HG02981 (cell line): ENCODE measurements at regions not wholly inside any gene's neighbourhood (a gene's known extent, or its start where the extent isn't known, plus 50 kb on each side); places are given as distances from the start of the nearest gene placed in this dataset.
"Not testable (repeated sequence)": the region's sequence is repeated elsewhere in the genome, so short reads cannot be mapped to it uniquely, and the experiment has no call there.

ENCODE experiments used
- ATAC-seq: cut with Tn5 transposase; IDR thresholded peaks from one replicate; pipeline ENCODE4 v1.9.1; 2021; ENCODE audit warnings: mild to moderate bottlenecking, moderate library complexity; ENCODE audit not compliant: unreplicated experiment

DNA sequence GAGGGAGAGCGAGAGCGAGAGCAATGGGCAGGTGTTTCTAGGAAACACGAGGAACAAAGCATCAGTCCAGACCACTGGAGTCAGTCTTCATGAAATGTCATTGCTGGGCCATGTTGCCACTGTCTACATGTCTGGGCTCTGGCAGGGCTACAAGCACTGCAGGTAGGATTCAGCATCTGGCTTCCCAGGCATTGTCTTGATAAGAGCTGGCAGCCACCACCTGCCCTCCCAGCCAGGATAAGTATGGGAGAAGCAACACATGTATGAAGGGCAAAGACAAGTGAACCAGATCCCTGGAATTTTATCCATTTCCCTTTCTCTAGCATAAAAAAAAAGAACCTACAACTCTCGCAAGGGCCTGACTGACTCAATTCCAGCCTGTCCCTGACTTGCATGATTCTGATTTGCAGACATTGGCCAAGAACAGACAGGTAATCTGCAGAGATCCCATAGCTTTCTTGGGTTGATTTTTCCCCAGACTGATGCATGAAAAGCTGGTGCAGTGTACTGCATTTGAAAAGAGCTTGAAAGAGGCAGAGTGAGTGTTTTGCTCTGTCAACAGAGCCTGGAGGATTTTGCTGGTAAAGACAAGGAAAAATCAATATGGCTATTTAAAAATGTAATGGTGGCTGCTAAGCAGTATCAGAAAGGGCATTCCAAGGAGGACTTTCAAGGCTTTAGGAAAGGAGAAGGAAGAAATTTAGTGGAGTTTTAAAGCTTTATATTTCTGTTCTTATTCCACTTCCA is 157.2 kb upstream of the MYRIP start:
- ATAC-seq, result no peak

DNA sequence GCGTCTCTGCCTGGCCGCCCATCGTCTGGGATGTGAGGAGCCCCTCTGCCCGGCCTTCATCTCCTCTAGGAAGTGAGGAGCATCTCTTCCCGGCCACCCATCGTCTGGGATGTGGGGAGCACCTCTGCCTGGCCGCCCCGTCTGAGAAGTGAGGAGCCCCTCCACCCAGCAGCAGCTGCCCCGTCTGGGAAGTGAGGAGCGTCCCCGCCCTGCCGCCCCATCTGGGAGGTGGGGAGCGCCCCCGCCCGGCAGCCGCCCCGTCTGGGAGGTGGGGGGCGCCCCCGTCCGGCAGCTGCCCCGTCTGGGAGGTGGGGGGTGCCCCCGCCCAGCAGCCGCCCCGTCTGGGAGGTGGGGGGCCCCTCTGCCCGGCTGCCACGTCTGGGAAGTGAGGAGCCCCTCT is 153.7 kb upstream of the MYRIP start:
- not testable (repeated sequence) for ATAC-seq

DNA sequence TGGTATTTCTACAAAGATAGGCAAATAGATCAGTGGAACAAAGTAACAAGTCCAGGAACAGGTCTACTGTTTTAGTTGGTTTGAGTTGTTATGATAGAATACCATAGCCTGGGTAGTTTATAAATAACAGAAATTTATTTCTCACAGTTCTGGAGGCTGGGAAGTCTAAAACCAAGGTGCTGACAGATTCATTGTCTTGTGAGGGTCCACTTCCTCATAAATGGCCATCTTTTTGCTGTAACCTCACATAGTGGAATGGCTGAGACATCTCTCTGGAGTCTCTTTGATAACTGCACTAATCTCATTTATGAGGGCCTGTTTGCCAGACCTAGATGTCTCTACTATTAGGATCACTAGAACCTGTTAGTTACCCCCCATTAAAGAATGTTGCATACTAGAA is 152.3 kb upstream of the MYRIP start:
- ATAC-seq, result no peak

DNA sequence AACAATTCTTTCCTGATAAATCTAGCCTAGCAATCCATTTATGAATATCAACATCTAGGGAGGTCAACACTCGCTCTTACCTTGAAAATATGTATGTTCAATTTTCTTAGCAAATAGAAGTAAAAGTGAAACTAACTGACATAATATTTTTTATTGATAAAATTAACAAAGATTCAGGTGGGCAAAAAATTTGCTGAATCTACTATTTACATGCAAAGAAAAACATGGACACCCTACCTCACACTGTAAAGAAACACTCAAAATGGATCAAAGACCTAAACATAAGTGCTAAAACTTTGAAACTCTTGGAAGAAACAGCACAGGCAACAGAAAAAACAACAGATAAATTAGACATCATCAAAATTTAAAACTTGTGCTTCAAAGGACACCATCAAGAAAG is 151.6 kb upstream of the MYRIP start:
- no peak for ATAC-seq

DNA sequence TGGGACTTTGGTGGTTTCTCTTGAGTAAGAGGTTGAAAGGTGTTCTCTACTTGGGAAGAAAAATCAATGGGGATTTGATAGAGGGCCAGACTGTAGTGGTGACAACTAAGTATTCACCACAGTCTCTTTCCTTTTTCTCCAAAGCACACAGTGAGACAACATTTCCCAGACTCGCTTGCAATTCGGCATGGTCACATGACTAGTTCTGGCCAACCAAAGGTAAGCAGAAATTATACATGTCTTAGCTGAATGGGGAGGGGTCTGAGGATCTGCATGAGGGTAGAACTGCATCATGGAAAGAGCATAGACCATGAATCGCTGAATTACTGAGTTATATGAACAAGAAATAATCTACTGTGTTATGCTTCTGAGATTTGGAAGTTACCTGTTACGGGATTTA is 144.5 kb upstream of the MYRIP start:
- ATAC-seq, result no peak

DNA sequence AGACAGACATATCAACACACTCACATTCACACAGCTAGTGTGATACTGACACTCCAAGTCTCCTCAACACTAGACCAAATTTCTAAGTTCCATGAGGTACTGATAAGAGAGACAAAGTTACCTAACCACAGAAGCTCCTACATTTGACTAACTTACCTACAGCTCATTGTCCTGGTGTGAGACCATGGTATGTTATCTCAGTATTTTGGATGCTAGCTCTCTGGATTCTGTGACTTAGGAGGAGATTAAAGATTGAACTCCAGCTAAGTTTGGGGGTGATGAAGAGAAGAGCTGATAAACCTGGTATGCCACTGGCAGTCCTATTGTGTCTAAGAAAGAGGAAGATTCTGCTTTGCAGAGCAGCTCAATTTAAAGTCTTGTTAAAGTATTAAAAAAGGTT is 144.0 kb upstream of the MYRIP start:
- ATAC-seq, result no peak

DNA sequence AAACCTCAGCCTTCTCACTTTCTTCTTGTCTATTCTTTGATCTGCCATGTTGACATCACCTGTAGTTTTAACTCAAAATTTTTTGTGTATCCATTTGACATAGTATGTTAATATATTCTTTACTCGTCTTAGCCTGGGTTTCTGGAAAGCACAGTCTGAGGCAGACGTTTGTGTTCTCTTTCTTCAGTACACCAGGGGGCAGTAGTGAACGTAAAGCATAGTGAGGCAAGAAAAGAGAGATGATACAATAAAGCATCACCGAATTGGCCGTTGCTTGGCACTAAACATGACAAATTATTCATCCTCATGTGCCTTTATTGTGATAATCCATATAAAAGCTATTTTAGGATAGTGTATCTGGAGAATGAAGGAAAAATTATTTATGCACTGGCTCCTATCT is 141.0 kb upstream of the MYRIP start:
- peak; percentile 71 for ATAC-seq

DNA sequence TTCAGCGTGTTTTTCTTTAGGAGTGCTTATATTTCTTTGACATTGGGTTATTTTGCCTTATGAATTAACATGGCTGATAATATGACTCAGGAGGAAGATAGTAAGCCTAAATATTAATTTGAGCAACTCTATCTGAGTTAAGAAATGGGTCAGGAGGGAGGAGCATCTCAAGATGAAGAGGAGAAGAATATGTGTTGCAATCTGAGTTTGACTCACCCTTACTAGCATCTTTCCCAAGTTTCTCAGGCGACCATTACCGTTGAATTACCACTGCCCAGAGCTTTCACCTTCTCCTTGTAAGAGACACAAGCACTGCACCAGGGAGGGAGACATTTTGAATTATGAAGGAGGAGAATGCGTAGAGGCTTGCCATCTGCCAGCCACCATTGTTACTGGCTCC is 138.3 kb upstream of the MYRIP start:
- no peak for ATAC-seq

DNA sequence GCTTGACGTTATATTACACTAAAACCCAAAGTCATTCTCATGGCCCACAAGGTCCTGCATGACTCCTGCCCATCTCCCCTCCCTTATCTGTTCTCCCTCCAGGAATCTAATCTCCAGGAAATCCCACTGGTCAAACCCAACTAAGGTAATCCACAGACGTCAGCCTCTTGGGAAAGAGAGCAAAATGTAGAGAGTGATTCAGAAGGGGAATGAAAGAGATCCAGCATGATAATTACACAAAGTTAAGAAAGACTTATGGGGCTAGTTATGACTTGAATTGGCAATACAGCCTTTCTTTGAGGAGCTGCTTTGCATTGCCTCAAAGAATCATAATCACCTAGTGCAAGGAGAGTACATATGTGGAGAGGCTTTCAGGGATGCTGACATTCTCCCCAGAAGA is 137.8 kb upstream of the MYRIP start:
- no peak for ATAC-seq

DNA sequence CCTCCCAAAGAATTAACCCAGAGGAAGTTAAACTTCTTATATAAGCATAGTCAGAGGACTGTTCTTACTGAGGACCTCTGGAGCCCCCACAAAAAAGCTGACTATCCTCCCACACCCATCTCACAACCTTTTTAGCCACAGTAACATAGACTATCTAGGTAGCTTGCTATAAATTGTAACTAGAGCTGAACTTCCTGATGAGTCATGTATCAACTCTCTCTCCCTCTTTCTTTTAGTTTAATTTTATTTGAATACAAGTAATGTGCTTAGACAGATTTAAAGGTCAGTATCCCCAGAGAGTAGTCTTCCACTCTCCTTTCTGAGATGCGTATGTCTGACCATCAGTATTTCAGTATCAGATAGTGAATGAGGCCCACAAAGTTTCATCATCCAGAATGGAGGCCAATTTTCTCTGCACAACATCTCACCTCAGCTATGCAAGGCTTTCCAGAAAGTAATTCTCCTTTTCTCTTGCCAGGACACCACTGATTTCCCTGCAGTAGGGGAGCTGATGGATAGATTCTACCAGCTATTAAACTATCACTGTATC is 104.0 kb upstream of the MYRIP start:
- no peak for ATAC-seq

DNA sequence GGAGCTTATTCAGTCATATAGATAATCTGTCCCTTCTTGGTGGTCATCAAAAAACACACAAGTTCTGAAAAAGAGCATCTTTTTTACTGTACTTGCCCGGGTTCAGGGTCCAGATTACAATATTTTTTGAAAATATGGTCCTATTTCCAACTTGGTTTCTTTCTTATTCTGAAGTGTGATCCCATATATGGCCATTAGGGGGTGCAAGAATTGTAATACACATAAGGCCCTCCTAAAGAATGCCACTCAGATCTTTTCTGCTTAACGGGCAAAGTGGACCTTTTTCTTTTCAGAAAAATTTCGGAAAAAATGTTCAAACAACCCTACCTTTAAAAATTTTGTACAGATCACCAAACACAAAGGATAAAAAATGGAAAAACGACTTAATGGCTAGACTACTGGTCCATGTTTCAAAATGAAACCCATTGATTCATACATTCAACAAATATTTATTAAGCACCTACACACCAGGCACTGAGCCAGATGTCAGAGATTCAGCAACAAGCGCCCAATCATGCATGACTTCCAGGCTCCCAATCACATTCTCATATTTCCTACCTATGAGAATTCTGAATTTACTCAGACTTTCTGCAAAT is 102.0 kb upstream of the MYRIP start:
- ATAC-seq, result peak; percentile 71

DNA sequence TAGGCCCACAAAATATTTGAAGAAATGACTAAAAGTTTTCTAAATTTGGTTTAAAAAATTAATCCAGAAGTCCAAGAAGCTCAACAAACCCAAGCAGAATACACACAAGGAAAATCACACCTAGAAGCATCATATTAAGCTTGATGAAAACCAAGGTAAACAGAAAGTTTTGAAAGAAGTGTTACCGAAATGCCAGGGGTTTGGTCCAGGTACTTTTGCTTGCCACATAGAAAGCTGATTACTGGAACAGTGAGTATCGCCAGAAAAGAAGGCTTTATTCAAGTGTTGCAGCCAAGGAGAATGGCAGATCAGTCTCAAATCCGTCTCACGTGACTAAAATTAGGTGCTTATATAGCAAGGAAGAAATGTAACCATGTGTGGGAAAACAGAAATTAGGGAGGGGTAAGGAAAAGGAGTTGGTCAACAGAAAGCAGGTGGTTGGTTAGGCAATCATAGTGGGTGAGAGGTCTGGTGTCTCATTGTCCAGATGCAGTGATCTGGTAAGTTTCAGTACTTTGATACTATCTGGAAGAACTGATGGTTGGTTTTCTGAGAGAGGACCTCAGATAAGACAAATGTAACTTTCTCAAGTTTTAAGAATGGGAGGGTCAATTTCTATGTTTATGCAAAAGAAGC is 96.9 kb upstream of the MYRIP start:
- ATAC-seq, result no peak

DNA sequence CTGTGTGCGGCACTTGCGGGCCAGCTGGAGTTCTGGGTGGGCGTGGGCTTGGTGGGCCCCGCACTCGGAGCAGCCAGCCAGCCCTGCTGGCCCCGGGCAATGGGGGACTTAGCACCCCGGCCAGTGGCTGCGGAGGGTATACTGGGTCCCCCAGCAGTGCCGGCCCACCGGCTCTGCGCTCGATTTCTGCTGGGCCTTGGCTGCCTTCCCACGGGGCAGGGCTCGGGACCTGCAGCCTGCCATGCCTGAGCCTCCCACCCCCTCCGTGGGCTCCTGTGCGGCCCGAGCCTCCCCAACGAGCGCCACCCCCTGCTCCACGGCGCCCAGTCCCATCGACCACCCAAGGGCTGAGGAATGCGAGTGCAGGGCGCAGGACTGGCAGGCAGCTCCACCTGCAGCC is 96.1 kb upstream of the MYRIP start:
- ATAC-seq, result not testable (repeated sequence)

DNA sequence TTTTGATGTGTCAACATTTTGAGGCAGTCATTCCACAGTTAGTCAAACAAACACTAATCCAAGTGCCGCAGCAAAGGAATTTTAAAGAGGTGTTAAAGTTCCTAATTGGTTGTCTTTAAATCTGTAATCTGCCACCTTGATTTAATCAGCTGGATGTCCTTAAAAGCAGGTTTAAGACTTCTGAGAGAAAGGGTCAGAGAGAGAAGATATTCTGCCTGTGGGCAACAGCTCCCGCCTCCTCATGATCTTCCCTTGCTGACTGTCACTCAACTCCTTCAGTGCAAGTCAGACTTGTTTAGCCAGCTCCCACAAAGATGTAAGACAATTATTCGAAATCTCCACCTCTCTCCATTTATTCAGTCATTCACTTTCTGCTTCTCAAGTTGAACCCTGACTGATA is 92.6 kb upstream of the MYRIP start:
- no peak for ATAC-seq

DNA sequence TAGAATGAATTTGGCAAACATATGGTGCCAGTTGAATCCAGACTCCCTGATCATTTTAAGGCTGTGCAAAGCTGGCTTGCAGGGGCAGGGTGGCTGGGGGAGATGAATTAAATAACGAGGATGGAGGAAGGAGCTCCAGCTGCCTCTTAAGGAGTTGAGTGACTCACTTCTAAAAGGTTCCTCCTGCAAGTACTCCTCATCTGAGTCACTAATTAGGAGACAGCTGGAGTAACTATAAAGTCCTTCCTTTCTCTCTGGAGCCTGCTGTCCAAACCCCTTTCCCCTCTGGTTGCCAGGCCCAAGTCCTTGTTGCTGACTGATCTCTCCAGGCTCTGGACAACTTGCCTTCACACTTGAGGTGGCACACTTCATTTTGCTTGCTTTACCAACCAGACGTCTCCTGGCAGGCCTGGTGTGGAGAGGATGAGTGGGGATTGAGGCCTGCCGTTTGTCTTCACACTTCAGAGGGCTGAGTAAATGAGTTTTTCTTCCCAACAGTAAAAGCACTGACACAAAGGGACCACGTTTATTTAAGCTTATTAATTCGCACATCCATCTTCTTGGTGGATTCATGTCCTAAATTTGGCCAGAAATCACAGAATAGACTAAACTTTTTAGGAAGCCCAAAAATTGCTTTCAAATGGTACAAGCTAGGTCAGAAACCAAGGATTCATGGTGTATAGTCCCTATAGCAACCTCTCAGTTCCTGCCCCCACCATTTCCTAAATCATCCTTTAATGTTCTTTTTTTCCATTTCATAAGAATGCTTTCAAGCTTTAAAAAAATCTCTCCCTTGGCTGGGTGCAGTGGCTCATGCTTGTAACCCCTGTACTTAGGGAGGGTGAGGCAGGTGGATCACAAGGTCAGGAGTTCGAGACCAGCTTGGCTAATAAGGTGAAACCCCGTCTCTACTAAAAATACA is 90.5 kb upstream of the MYRIP start:
- no peak for ATAC-seq

DNA sequence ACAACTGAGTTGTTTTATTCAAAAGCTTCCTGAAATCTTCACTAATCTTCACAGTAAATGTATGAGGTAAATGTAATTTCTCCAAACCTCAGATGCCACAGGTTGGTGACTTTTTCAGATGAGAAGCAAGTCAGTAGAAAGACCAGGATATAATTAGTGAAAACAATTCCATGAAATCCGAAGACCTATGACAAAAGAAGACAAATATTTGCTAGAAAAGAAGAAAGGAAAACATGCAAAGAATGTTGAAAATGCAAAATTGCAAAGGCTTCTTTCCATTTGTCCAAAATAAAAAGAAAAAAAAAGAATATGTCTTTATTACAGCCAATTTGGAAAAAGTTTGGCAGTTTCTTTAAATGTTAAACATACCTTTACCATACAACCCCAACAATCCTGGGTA is 88.3 kb upstream of the MYRIP start:
- no peak for ATAC-seq

DNA sequence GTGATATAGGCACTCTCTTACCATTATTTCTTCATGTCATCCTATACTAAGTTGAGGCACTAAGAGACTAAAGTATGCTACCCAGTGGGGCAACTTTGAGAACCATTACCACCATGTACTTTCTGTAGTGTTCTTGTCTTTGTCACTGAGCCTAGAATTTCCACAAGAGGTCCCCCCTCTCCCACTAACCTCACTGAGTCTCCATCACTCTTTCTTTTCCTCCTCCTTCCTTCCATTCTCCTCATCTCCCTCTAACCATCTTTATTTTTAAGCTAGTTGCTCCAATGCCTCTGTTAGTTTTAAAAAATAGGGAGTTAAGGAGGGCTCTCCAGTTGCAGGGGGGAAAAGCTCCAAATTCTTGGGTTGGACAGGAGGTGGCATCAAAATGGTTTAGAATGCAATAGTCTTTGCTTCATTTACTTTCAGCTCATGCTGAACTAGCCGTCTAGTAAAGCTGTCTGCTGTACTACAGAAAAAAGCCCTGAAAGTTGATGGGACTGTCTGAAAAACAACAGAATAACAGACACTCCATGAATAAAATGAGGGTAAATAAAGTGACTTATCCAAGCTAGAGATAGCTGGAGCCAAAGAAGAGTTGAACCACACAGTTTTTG is 85.1 kb upstream of the MYRIP start:
- ATAC-seq, result no peak

DNA sequence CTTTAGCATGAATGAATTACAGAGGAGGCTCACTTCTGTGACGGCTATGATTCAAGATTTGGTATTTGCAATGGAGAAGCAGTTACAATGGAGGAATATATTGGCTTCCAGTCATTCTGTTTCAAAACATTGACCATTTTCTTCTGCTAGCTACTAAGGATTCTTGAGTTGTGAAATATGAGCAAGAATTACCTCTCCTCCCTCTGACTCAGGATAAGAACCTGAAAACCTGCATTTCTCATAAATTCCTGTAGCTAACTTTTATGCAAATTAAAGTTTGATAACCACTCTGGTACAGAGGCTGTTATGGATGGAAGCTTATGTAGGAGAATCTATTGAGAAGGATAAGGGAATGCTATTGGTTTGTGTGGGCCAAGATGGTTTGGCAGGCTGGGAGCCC is 84.1 kb upstream of the MYRIP start:
- ATAC-seq, result no peak

DNA sequence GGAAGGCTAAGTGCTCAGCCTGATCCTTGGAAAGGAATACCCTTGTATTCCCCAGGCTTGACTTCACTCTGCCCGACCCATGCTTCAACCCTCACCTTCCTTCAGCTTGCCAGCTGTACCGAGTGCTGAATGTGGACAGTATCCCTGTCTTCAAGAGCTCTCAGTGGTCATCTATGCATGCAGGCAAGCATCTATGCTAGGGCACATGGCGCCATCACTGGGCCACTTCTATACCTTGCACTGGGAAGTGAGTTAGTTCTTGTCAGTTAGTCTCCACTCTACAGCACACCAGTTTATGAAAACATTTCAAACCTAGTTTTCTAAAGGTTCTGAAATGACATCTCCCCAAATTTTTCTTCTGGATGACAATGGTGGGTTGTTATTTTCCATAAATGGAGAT is 82.0 kb upstream of the MYRIP start:
- no peak for ATAC-seq

DNA sequence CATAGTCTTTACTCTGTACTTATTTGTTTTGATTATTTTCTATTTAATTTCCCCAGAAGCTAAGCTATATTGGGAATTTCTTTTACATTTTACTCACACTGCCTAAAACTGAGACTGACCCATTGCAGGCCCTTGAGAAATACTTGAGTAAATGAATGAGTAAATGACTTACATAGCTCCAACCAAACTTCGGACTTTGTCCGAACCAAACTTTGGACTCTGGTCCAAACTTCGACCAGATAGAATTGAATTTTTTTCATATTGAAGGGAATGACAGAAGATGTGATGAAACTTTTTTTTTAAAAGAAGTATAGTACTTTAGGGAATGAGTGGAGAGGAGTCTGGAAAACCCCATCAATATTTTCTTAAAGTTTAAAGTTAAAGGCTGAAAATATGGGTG is 75.6 kb upstream of the MYRIP start:
- no peak for ATAC-seq

DNA sequence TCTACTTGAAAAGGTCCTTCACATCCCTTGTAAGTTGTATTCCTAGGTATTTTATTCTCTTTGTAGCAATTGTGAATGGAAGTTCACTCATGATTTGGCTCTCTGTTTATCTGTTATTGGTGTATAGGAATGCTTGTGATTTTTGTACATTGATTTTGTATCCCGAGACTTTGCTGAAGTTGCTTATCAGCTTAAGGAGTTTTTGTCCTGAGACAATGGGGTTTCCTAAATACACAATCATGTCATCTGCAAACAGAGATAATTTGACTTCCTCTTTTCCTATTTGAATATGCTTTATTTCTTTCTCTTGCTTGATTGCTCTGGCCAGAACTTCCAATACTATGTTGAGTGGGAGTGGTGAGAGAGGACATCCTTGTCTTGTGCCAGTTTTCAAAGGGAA is 69.8 kb upstream of the MYRIP start:
- not testable (repeated sequence) for ATAC-seq
